OCI-LY7 (cell line): ENCODE measurements at regions not wholly inside any gene's neighbourhood (a gene's known extent, or its start where the extent isn't known, plus 50 kb on each side); places are given as distances from the start of the nearest gene placed in this dataset.

Source experiments
- EZH2phosphoT487 ChIP-seq: fragments of 200-600 bp; sonication (generic); IDR thresholded peaks from 2 replicates; pipeline ENCODE4 v1.6.1; 2018; ENCODE audit warnings: low read depth, borderline replicate concordance, mild to moderate bottlenecking, mixed run types, antibody characterized with exemption, low read length, moderate library complexity, mixed read lengths
- TF ChIP-seq, protein P1 (sequence below): fragments of 200-600 bp; sonication (generic); conservative IDR thresholded peaks from 2 replicates; pipeline ENCODE4 v1.5.1; 2014; ENCODE audit warnings: mild to moderate bottlenecking, antibody characterized with exemption, low read length, moderate library complexity, mixed read lengths

DNA sequence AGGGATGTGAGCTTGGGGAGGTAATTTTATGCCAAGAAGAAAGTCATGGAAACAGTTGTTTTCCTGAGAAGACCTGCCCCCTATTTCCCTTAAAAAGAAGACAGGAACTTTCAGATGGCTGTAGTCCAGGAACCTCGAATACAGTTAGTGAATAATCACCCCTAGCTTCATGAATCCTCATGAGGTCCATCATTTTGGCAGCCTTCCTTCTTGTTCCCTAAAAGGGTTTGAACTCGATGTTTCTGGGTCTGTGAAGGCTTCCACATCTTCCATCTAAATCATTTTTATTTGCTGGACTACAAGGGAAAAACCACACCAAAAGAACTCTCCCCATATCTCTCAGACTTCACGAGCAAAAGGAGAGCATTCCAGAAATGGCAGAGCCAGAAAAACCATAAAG, 290.8 kb downstream of the SLC4A3 start:
- TF ChIP-seq, protein P1, sequence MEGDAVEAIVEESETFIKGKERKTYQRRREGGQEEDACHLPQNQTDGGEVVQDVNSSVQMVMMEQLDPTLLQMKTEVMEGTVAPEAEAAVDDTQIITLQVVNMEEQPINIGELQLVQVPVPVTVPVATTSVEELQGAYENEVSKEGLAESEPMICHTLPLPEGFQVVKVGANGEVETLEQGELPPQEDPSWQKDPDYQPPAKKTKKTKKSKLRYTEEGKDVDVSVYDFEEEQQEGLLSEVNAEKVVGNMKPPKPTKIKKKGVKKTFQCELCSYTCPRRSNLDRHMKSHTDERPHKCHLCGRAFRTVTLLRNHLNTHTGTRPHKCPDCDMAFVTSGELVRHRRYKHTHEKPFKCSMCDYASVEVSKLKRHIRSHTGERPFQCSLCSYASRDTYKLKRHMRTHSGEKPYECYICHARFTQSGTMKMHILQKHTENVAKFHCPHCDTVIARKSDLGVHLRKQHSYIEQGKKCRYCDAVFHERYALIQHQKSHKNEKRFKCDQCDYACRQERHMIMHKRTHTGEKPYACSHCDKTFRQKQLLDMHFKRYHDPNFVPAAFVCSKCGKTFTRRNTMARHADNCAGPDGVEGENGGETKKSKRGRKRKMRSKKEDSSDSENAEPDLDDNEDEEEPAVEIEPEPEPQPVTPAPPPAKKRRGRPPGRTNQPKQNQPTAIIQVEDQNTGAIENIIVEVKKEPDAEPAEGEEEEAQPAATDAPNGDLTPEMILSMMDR: no peak
- no peak for TF ChIP-seq EZH2phosphoT487
